ENCODE measurements at regions not wholly inside any gene's neighbourhood (a gene's known extent, or its start where the extent isn't known, plus 50 kb on each side); places are given as distances from the start of the nearest gene placed in this dataset.

DNA sequence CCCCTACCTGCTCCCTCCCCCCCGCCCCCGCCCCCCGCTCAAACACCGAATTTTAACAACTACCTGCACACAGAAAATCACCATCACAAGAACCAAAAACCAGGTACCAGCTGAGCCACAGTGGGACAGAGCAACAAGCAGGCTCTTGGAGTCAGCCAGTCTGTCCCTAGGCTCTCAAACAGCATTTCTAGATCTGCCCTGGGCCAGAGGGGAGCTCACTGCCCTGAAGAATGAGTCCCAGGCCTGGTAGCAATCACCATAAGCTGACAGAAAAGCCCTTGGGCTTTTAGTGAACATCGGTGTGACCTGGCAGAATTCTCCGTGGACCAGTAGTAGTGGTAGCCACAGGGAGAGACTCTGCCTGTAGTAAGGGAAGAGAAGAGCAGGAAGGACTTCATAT is 58.3 kb downstream of the C11orf87 start:
- no peak for DNase-seq (ENCODE audit: low spot score)
- no peak for ATAC-seq (ENCODE audit: low FRiP score)
- TF ChIP-seq, protein P1, sequence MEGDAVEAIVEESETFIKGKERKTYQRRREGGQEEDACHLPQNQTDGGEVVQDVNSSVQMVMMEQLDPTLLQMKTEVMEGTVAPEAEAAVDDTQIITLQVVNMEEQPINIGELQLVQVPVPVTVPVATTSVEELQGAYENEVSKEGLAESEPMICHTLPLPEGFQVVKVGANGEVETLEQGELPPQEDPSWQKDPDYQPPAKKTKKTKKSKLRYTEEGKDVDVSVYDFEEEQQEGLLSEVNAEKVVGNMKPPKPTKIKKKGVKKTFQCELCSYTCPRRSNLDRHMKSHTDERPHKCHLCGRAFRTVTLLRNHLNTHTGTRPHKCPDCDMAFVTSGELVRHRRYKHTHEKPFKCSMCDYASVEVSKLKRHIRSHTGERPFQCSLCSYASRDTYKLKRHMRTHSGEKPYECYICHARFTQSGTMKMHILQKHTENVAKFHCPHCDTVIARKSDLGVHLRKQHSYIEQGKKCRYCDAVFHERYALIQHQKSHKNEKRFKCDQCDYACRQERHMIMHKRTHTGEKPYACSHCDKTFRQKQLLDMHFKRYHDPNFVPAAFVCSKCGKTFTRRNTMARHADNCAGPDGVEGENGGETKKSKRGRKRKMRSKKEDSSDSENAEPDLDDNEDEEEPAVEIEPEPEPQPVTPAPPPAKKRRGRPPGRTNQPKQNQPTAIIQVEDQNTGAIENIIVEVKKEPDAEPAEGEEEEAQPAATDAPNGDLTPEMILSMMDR (IDR thresholded peaks at IDR 0.05) = no peak

DNA sequence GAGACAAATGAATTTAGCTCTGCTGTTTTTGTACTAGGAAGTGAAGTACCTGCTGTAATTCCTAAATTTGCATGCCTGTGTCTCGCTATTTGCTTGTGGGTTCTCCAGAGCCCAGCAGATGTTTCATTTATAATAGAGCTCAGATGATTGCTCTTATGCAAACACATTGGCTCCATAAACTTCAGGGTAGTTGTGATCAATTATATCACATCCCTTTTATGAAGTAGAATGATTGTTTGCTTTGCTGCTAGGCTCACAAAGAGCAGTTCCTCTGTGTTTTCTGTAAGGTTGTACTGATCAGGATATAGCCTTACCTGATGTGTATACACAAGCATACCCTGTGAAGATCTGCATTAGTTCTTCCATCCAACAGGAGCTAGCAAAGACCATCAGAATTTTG is 64.1 kb downstream of the C11orf87 start:
- DNase-seq (ENCODE audit: low spot score) (no peak), ATAC-seq (ENCODE audit: low FRiP score) (no peak)
- TF ChIP-seq, protein P1 (IDR thresholded peaks at IDR 0.05) = no peak

DNA sequence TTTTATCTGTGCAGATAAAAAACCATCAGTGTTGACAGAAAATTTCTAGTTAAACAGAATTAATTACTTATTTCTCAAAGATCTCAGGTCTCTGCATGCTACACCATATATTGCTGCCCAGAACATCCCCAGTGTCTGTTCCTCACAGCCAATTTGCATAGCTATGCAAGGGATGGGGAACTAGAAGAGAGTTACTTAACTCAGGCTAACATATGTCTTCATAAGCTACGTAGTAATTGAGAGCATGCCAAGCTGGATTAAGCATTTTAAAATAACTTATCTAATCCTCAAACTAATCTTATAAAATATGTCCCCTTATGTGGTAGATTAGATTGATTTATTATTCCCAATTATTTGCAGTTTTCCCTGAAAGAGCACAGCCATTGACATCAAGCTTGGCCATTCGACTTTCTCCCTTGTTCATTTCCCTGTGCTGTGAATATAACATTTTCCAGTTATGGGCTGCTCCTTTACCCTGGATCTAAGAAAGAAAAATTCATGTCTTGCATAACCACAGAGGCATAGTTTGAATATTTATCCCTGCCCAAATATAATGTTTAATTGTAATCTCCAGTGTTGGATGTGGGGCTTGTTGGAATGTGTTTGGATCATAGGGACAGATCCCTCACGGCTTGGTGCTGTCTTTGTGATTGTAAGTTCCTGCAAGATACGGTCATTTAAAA is 69.1 kb downstream of the C11orf87 start:
- TF ChIP-seq, protein P1 (IDR thresholded peaks at IDR 0.05) = no peak
- no peak for DNase-seq (ENCODE audit: low spot score)
- ATAC-seq (ENCODE audit: low FRiP score) = no peak

DNA sequence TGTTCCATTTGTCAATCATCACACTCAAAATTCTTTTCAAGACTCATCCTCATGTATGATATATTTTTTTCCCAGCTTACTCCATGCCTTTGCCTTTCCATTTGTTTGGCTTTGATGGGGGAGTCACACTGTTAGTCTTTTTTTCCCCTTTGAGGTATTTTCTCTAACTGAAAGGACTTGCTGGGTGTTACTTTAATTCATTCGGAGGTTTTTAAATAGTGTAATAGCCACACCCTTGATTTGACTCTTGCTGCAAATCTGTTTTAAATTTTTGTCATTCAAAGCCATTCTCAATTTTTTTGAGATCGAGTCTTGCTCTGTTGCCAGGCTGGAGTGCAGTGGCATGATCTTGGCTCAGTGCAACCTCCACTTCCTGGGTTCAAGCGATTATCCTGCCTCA is 84.1 kb downstream of the C11orf87 start:
- DNase-seq (ENCODE audit: low spot score) (no peak), ATAC-seq (ENCODE audit: low FRiP score) (no peak)
- TF ChIP-seq, protein P1 (IDR thresholded peaks at IDR 0.05) = no peak

DNA sequence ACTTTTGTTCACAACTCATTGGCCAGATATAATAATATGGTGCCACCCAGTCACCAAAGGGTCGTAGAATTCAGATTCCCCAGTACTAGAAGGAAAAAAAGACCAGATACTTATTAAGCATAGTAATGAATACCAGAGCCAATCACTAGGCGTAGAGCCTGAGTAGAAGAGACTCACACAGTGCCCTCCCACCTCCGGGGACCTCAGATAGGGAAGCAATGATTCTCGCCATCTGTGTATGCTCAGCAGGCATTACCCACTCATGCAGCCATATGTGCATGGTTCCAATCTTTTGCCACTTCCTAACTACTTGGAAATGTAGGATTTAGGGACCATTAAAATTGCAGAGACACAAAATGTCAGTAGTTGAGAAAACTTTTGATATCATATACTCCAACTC is 85.3 kb downstream of the C11orf87 start:
- ATAC-seq (ENCODE audit: low FRiP score) (no peak), DNase-seq (ENCODE audit: low spot score) (no peak)
- TF ChIP-seq, protein P1 (IDR thresholded peaks at IDR 0.05) = no peak

DNA sequence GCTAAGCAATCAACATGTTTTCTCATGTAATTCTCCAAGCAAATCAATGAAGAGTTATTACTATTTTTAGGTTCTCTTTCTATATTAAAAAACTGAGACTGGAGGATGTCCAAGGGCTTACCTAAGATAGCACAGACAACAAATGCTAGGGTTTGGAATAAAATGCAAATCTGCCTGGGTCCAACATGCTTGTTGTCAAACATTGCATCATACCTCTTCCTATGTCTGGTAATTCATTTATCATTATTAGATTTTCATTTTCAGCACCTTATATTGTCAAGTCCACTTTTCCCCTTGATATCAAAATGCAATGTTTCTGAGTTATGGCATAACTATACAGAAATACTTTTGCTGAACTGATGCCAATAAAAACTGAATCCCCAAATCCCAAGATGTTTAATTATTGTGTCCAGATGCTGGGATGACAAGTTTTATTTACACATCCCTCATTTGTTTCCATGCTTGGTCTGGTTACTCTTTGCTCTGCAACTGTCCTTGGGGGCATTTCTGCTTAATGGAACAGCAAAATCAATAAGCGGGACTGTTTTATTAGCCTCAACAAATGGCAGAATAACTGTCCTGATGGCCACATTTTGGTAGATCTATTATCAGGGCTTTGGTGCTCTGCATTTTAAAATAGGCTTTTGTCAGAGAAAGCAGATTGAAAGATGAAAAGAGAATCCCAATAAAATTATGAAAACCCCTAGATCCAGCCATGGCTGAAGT is 86.0 kb downstream of the C11orf87 start:
- no peak for ATAC-seq (ENCODE audit: low FRiP score)
- no peak for DNase-seq (ENCODE audit: low spot score)
- TF ChIP-seq, protein P1 (IDR thresholded peaks at IDR 0.05) = no peak

DNA sequence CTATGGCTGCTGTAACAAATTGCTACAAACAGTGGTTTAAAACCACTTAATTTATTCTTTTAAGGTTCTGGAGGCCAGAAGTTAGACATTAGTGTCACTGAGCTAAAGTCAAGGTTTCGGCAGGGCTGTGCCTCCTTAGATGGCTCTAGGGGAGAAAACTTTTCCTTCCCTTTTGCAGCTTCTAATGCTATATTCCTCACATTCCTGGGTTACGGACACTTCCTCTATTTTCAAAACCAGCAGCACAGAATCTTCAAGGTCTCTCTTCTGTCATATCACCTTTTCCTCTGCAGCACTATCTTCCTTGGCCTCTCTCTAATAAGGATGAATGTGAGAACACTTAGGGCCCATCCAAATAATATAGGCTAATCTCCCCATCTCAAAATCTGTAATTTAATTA is 87.0 kb downstream of the C11orf87 start:
- ATAC-seq (ENCODE audit: low FRiP score) (no peak), DNase-seq (ENCODE audit: low spot score) (no peak)
- TF ChIP-seq, protein P1 (IDR thresholded peaks at IDR 0.05) = no peak

All from omental fat pad (tissue), 3 donors.